Fibroblast of mammary gland (primary cell): ENCODE measurements at regions not wholly inside any gene's neighbourhood (a gene's known extent, or its start where the extent isn't known, plus 50 kb on each side); places are given as distances from the start of the nearest gene placed in this dataset.
"Not testable (repeated sequence)": the region's sequence is repeated elsewhere in the genome, so short reads cannot be mapped to it uniquely, and the experiment has no call there.

Experiments
- DNase-seq: peaks from one replicate; pipeline ENCODE4 v3.0.0-alpha.2; 2010; ENCODE audit warnings: low read depth
- H3K4me3 ChIP-seq: 2 replicates; pipeline ENCODE4 v1.5.1; 2011; ENCODE audit warnings: low read depth, mild to moderate bottlenecking, low read length, moderate library complexity; ENCODE audit not compliant: control insufficient read depth
- CTCF ChIP-seq: conservative IDR thresholded peaks from 2 replicates; pipeline ENCODE4 v1.5.1; 2011; ENCODE audit warnings: low read depth, low read length, inconsistent platforms; ENCODE audit not compliant: control insufficient read depth, insufficient read depth

GRCh38 chr4:66275411-66276038, 605.2 kb upstream of the EPHA5 start:
- DNase-seq = no peak
- no peak for TF ChIP-seq CTCF
- no peak overlapping the region for H3K4me3 ChIP-seq

- H3K4me3 ChIP-seq = no peak overlapping the region
- TF ChIP-seq CTCF = no peak
- DNase-seq = no peak
These were observed 602.8 kb upstream of the EPHA5 start for GRCh38 chr4:66273110-66273509.

GRCh38 chr4:66270356-66270755, 600.1 kb upstream of the EPHA5 start:
- DNase-seq, H3K4me3 ChIP-seq: not testable (repeated sequence)

- DNase-seq, H3K4me3 ChIP-seq: not testable (repeated sequence)
These were observed 596.3 kb upstream of the EPHA5 start for GRCh38 chr4:66266554-66266953.

DNA sequence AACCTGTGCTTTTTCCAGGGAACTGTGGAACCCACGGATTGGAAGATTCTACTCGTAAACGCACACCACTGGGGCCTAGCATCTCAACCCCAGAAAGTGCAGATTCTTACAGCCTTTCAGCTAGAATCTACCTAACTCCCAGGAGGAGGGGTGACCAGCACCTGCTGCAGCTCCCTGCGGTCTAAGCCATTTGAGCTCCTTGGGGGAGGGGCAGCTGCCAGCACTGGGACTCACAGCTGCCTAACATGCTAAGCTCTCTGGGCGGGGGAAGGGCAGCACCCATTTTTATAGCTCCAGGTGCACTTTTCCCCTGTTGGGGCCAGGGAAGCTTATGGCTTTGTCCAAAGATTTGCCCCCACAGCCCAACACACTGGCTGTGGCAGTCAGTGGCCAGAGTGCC, 595.7 kb upstream of the EPHA5 start:
- no peak overlapping the region for H3K4me3 ChIP-seq

DNA sequence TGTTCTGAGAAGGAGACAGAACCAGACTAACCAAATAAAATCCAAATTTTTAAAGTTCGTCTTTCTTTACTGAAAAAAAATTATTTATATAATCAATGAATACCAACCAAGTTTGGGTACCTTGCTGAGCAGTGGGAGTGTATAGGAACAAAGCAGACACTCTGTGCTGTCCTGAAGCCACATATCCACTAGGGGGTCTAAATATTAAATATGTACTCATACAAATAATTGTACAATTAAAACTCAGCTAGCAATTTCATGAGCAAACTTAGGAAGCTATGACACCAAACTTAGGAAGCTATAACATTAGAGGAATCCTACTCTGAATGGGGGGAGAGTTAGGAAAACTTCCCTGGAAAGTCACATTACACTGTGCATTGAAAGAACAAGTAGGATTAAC, 582.0 kb upstream of the EPHA5 start:
- no peak for TF ChIP-seq CTCF
- H3K4me3 ChIP-seq = no peak overlapping the region
- DNase-seq = no peak

More for the DNA sequence above, 595.7 kb upstream of the EPHA5 start:
- no peak for DNase-seq
- TF ChIP-seq CTCF = no peak

GRCh38 chr4:66246643-66247042, 576.4 kb upstream of the EPHA5 start:
- H3K4me3 ChIP-seq = no peak overlapping the region
- no peak for DNase-seq
- no peak for TF ChIP-seq CTCF

- TF ChIP-seq CTCF = no peak
- no peak for DNase-seq
These were observed 565.6 kb upstream of the EPHA5 start for GRCh38 chr4:66235876-66236275.

More at GRCh38 chr4:66235876-66236275, 565.6 kb upstream of the EPHA5 start:
- H3K4me3 ChIP-seq = no peak overlapping the region
